Suprapubic skin (tissue), 4 donors: ENCODE measurements at regions not wholly inside any gene's neighbourhood (a gene's known extent, or its start where the extent isn't known, plus 50 kb on each side); places are given as distances from the start of the nearest gene placed in this dataset.

ENCODE experiments used
- EP300 ChIP-seq: sonication (generic); formaldehyde crosslinking; IDR thresholded peaks from one replicate; pipeline ENCODE4 v1.6.1; 2017; ENCODE audit warnings: antibody characterized with exemption
- POLR2A ChIP-seq, 2 donors: fragments of 450-650 bp; IDR thresholded peaks; one replicate each; pipeline ENCODE4 v1.6.1; 2017; ENCODE audit warnings: antibody characterized with exemption in 2 of 2, mild to moderate bottlenecking in 2 of 2, moderate library complexity in 2 of 2
- POLR2AphosphoS5 ChIP-seq, 3 donors: sonication (generic); formaldehyde crosslinking; IDR thresholded peaks; one replicate each; pipeline ENCODE4 v1.6.1; 2017; ENCODE audit warnings: antibody characterized with exemption in 3 of 3
- TF ChIP-seq, protein P1 (sequence below), 2 donors: fragments of 200-600 bp in 1 of 2; fragments of 450-650 bp in 1 of 2; sonication (generic) in 1 of 2; IDR thresholded peaks; one replicate each; pipeline ENCODE4 v1.5.1; 2016 to 2019; ENCODE audit warnings: antibody characterized with exemption in 2 of 2, mild to moderate bottlenecking in 1 of 2, moderate library complexity in 1 of 2

DNA sequence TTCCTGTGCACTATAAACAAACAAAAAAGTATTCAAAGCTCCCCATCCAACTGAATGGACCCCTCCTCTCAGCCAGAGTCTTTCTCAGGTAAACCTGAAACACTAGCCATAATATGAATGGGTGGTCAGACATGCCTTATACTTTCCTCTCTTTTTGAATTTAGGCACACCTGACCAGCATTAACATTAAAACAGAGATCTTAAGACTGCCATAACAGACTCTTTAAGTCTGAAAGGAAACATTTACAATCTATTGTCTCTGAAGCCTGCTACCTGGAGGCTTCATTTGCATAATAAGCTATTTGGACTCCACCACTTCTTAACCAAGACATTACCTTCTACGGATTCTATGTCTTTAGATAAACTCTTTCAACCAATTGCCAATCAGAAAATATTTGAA lies 56.9 kb upstream of the SPIN4 start:
- TF ChIP-seq, protein P1, sequence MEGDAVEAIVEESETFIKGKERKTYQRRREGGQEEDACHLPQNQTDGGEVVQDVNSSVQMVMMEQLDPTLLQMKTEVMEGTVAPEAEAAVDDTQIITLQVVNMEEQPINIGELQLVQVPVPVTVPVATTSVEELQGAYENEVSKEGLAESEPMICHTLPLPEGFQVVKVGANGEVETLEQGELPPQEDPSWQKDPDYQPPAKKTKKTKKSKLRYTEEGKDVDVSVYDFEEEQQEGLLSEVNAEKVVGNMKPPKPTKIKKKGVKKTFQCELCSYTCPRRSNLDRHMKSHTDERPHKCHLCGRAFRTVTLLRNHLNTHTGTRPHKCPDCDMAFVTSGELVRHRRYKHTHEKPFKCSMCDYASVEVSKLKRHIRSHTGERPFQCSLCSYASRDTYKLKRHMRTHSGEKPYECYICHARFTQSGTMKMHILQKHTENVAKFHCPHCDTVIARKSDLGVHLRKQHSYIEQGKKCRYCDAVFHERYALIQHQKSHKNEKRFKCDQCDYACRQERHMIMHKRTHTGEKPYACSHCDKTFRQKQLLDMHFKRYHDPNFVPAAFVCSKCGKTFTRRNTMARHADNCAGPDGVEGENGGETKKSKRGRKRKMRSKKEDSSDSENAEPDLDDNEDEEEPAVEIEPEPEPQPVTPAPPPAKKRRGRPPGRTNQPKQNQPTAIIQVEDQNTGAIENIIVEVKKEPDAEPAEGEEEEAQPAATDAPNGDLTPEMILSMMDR (IDR thresholded peaks at IDR 0.05) = no peak
- no peak for TF ChIP-seq POLR2AphosphoS5 (IDR thresholded peaks at IDR 0.05)
- TF ChIP-seq POLR2A (IDR thresholded peaks at IDR 0.05) = no peak
- TF ChIP-seq EP300 = no peak
